Colonic mucosa (tissue), 4 donors: ENCODE measurements at regions not wholly inside any gene's neighbourhood (a gene's known extent, or its start where the extent isn't known, plus 50 kb on each side); places are given as distances from the start of the nearest gene placed in this dataset.

ENCODE experiments used
- DNase-seq: peaks from one replicate; pipeline ENCODE4 v3.0.0-alpha.2; 2020
- H3K27ac ChIP-seq: fragments of 200-600 bp; one replicate; pipeline ENCODE4 v1.8.0; 2021
- H3K27me3 ChIP-seq: fragments of 200-600 bp; one replicate; pipeline ENCODE4 v1.8.0; 2021
- H3K36me3 ChIP-seq: fragments of 200-600 bp; one replicate; pipeline ENCODE4 v1.8.0; 2021
- H3K4me1 ChIP-seq: fragments of 200-600 bp; one replicate; pipeline ENCODE4 v1.8.0; 2021; ENCODE audit warnings: mild to moderate bottlenecking
- H3K4me3 ChIP-seq: fragments of 200-600 bp; one replicate; pipeline ENCODE4 v1.8.0; 2021
- H3K9ac ChIP-seq, 2 donors: one replicate each; pipeline ENCODE4 v1.7.0; 2013; ENCODE audit warnings: control low read depth in 2 of 2, low read depth in 2 of 2, low read length in 2 of 2
- H3K9me3 ChIP-seq: fragments of 200-600 bp; one replicate; pipeline ENCODE4 v1.8.0; 2021
- CTCF ChIP-seq: fragments of 200-600 bp; IDR thresholded peaks from one replicate; pipeline ENCODE4 v1.8.0; 2022; ENCODE audit warnings: antibody characterized with exemption, mild to moderate bottlenecking
- intact Hi-C: fragments of 100-400 bp; cut with DNase I; formaldehyde crosslinking; loops from one replicate; pipeline ENCODE4 v1.14.1; 2022
- donor health status: healthy.
- donor health status: DM: no; HTN: no; CAD: no.
- donor health status: DM: no; HTN: no; CAD: no.

GRCh38 chr10:78910021-78910420, 158.7 kb upstream of the ZMIZ1 start:
- no peak overlapping the region for H3K9ac ChIP-seq
- intact Hi-C loops, result no loop called here
- no peak overlapping the region for H3K4me3 ChIP-seq
- no peak for TF ChIP-seq CTCF
- H3K9me3 ChIP-seq, result no peaks in the 10 kb centered on the region
- peaks cover 7% of the 10 kb centered on the region for H3K4me1 ChIP-seq
- no peak overlapping the region for H3K27ac ChIP-seq
- DNase-seq, result no peak
- no peaks in the 10 kb centered on the region for H3K27me3 ChIP-seq
- H3K36me3 ChIP-seq, result no peaks in the 10 kb centered on the region

GRCh38 chr10:78910476-78910875, 158.3 kb upstream of the ZMIZ1 start:
- Histone ChIP-seq H3K27ac (no peak overlapping the region), H3K4me1 (peaks cover 7% of the 10 kb centered on the region), H3K27me3 (no peaks in the 10 kb centered on the region), H3K9ac (no peak overlapping the region), H3K9me3 (no peaks in the 10 kb centered on the region), H3K4me3 (no peak overlapping the region), H3K36me3 (no peaks in the 10 kb centered on the region)
- intact Hi-C loops, result no loop called here
- TF ChIP-seq CTCF, result no peak
- no peak for DNase-seq

- TF ChIP-seq CTCF, result no peak
- intact Hi-C loops, result no loop called here
- Histone ChIP-seq H3K4me1 (peaks cover 7% of the 10 kb centered on the region), H3K9me3 (no peaks in the 10 kb centered on the region), H3K36me3 (no peaks in the 10 kb centered on the region), H3K27me3 (no peaks in the 10 kb centered on the region), H3K4me3 (no peak overlapping the region), H3K27ac (no peak overlapping the region), H3K9ac (no peak overlapping the region)
- no peak for DNase-seq
These were observed 157.9 kb upstream of the ZMIZ1 start for GRCh38 chr10:78910886-78911285.

- TF ChIP-seq CTCF, result no peak
- no peak for DNase-seq
- Histone ChIP-seq H3K9me3 (no peaks in the 10 kb centered on the region), H3K27me3 (no peaks in the 10 kb centered on the region), H3K4me3 (no peak overlapping the region), H3K36me3 (no peaks in the 10 kb centered on the region), H3K4me1 (peaks cover 7% of the 10 kb centered on the region), H3K9ac (no peak overlapping the region), H3K27ac (no peak overlapping the region)
- intact Hi-C loops, result no loop called here
These were observed 157.0 kb upstream of the ZMIZ1 start for GRCh38 chr10:78911533-78912340.

GRCh38 chr10:78912361-78913218, 156.2 kb upstream of the ZMIZ1 start:
- Histone ChIP-seq H3K4me3 (no peak overlapping the region), H3K4me1 (peaks cover 7% of the 10 kb centered on the region), H3K9ac (no peak overlapping the region), H3K9me3 (no peaks in the 10 kb centered on the region), H3K36me3 (no peaks in the 10 kb centered on the region), H3K27me3 (no peaks in the 10 kb centered on the region), H3K27ac (no peak overlapping the region)
- DNase-seq, result no peak
- TF ChIP-seq CTCF, result no peak
- intact Hi-C loops, result no loop called here
